A673 (cell line): ENCODE measurements at regions not wholly inside any gene's neighbourhood (a gene's known extent, or its start where the extent isn't known, plus 50 kb on each side); places are given as distances from the start of the nearest gene placed in this dataset.

Experiments used
- BruUV-seq: library from RNA; stranded (reverse); fragments of 400-500 nt; replicated peaks from 2 replicates; lab custom pipeline; 2021; lab: Mats Ljungman, UMichigan
- CTCF ChIA-PET: fragments of 300-600 bp; sonication (Branson Sonifier 250); formaldehyde crosslinking; loops from one replicate; lab custom pipeline; 2022; ENCODE audit warnings: antibody characterized with exemption; lab: Charles Lee
- POLR2A ChIA-PET: fragments of 300-600 bp; sonication (Branson Sonifier 250); formaldehyde crosslinking; loops from one replicate; lab custom pipeline; 2022; ENCODE audit warnings: antibody characterized with exemption; ENCODE audit not compliant: low non-redundant PET; lab: Charles Lee
- DNase-seq: peaks from one replicate; pipeline ENCODE4 v3.0.0-alpha.2; 2015; ENCODE audit warnings: low spot score
- H3K27ac ChIP-seq: fragments of 200-600 bp; sonication (generic); 2 replicates; pipeline ENCODE4 v1.5.1; 2016; ENCODE audit warnings: mixed run types, low read depth, mild to moderate bottlenecking, mixed read lengths, antibody characterized with exemption, low read length; ENCODE audit not compliant: poor library complexity, severe bottlenecking
- H3K27me3 ChIP-seq: fragments of 200-600 bp; sonication (generic); replicated peaks from 2 replicates; pipeline ENCODE4 v1.6.1; 2017; ENCODE audit warnings: mixed run types, low read depth, mild to moderate bottlenecking, mixed read lengths, antibody characterized with exemption, low read length; ENCODE audit not compliant: insufficient read depth, poor library complexity
- H3K36me3 ChIP-seq: fragments of 200-600 bp; sonication (generic); 2 replicates; pipeline ENCODE4 v1.6.1; 2016; ENCODE audit warnings: mixed run types, mild to moderate bottlenecking, mixed read lengths, antibody characterized with exemption, low read length; ENCODE audit not compliant: insufficient read depth, poor library complexity, severe bottlenecking
- H3K4me1 ChIP-seq: fragments of 200-600 bp; sonication (generic); 2 replicates; pipeline ENCODE4 v1.6.1; 2017; ENCODE audit warnings: mixed run types, mild to moderate bottlenecking, mixed read lengths, antibody characterized with exemption, low read length; ENCODE audit not compliant: insufficient read depth, poor library complexity, severe bottlenecking
- H3K4me3 ChIP-seq: fragments of 200-600 bp; sonication (generic); 2 replicates; pipeline ENCODE4 v1.5.1; 2016; ENCODE audit warnings: low read depth, mixed run types, mild to moderate bottlenecking, mixed read lengths, low read length; ENCODE audit not compliant: poor library complexity, severe bottlenecking
- H3K9me3 ChIP-seq: fragments of 200-600 bp; sonication (generic); 2 replicates; pipeline ENCODE4 v1.6.1; 2016; ENCODE audit warnings: mixed run types, low read depth, mild to moderate bottlenecking, mixed read lengths, antibody characterized with exemption, low read length; ENCODE audit not compliant: poor library complexity, severe bottlenecking
- CTCF ChIP-seq: fragments of 300-800, 200-600 bp; sonication (generic); conservative IDR thresholded peaks from 2 replicates; pipeline ENCODE4 v1.5.1; 2017; ENCODE audit warnings: low read depth, mild to moderate bottlenecking, antibody characterized with exemption, low read length, moderate library complexity, mixed read lengths
- EZH2 ChIP-seq: fragments of 200-600 bp; sonication (generic); IDR thresholded peaks from 2 replicates; pipeline ENCODE4 v1.6.1; 2017; ENCODE audit warnings: borderline replicate concordance, low read depth, mild to moderate bottlenecking, mixed read lengths, antibody characterized with exemption, low read length; ENCODE audit not compliant: poor library complexity, severe bottlenecking
- intact Hi-C: fragments of 100-400 bp; cut with micrococcal nuclease; formaldehyde crosslinking; loops from one replicate; pipeline ENCODE4 v1.10.0; 2022; ENCODE audit not compliant: unreplicated experiment

- Histone ChIP-seq H3K36me3 (no peaks in the 10 kb centered on the region), H3K4me3 (no peak overlapping the region), H3K9me3 (no peaks in the 10 kb centered on the region), H3K27me3 (no peaks in the 10 kb centered on the region), H3K4me1 (no peaks in the 10 kb centered on the region), H3K27ac (no peak overlapping the region)
- BruUV-seq = no TSS peak
- TF ChIP-seq EZH2 (no peak), CTCF (no peak)
- POLR2A ChIA-PET = no interaction called here
- intact Hi-C loops = no loop called here
- CTCF ChIA-PET = no interaction called here
- DNase-seq = no peak
Observed at GRCh38 chr3:40848421-40848820, 323.7 kb downstream of the ZNF621 start.

GRCh38 chr3:40850861-40851260, 326.1 kb downstream of the ZNF621 start:
- no peak for DNase-seq
- ChIA-PET CTCF (no interaction called here), POLR2A (no interaction called here)
- Histone ChIP-seq H3K27ac (no peak overlapping the region), H3K4me1 (no peaks in the 10 kb centered on the region), H3K4me3 (no peak overlapping the region), H3K36me3 (no peaks in the 10 kb centered on the region), H3K9me3 (no peaks in the 10 kb centered on the region), H3K27me3 (no peaks in the 10 kb centered on the region)
- no TSS peak for BruUV-seq
- intact Hi-C loops = no loop called here
- TF ChIP-seq CTCF (no peak), EZH2 (no peak)

- Histone ChIP-seq H3K36me3 (no peaks in the 10 kb centered on the region), H3K9me3 (no peaks in the 10 kb centered on the region), H3K27me3 (no peaks in the 10 kb centered on the region), H3K4me3 (no peak overlapping the region), H3K27ac (no peak overlapping the region), H3K4me1 (no peaks in the 10 kb centered on the region)
- TF ChIP-seq EZH2 = no peak
- no peak for TF ChIP-seq CTCF
- intact Hi-C loops = no loop called here
- BruUV-seq = no TSS peak
- no peak for DNase-seq
- ChIA-PET POLR2A (no interaction called here), CTCF (no interaction called here)
Observed at GRCh38 chr3:40851836-40852235, 327.1 kb downstream of the ZNF621 start.
